ENCODE measurements at regions not wholly inside any gene's neighbourhood (a gene's known extent, or its start where the extent isn't known, plus 50 kb on each side); places are given as distances from the start of the nearest gene placed in this dataset.

DNA sequence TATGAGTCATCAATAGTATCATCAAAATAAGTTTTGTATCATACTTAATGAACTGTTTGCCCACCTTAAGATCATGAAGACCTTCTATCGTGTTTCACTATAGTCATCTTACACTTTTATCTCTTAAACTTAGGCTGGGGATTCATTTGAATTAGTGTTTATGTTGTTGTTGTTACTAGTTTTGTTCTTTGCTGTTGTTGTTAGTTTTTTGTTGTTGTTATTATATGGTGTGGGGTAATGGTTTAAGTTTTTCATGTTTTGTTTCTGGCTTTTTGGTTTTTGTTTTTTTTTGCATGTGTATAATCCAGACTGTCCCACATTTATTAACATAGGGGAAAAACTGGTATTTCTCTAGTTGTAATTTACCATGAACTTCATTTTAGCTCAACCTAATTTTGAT, 965.1 kb upstream of the MIR17HG start:
- no peaks in the 10 kb centered on the region for H3K9me3 ChIP-seq (ENCODE audit: insufficient read depth, low read length)
- H3K4me3 ChIP-seq (ENCODE audit: insufficient read depth, low read length, poor library complexity, severe bottlenecking), result no peak overlapping the region
- no peaks in the 10 kb centered on the region for H3F3A ChIP-seq (ENCODE audit: insufficient read depth)
- H3K9me2 ChIP-seq (replicated peaks; ENCODE audit: insufficient read depth, low read length), result no peaks in the 10 kb centered on the region
- TF ChIP-seq, protein P1, sequence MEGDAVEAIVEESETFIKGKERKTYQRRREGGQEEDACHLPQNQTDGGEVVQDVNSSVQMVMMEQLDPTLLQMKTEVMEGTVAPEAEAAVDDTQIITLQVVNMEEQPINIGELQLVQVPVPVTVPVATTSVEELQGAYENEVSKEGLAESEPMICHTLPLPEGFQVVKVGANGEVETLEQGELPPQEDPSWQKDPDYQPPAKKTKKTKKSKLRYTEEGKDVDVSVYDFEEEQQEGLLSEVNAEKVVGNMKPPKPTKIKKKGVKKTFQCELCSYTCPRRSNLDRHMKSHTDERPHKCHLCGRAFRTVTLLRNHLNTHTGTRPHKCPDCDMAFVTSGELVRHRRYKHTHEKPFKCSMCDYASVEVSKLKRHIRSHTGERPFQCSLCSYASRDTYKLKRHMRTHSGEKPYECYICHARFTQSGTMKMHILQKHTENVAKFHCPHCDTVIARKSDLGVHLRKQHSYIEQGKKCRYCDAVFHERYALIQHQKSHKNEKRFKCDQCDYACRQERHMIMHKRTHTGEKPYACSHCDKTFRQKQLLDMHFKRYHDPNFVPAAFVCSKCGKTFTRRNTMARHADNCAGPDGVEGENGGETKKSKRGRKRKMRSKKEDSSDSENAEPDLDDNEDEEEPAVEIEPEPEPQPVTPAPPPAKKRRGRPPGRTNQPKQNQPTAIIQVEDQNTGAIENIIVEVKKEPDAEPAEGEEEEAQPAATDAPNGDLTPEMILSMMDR (IDR thresholded peaks at IDR 0.05; ENCODE audit: insufficient read depth, low read length, poor library complexity, severe bottlenecking), result no peak
- TF ChIP-seq EZH2phosphoT487 (conservative IDR thresholded peaks at IDR 0.05; ENCODE audit: low read length), result no peak
- H3K27ac ChIP-seq (ENCODE audit: low read depth, low read length), result no peak overlapping the region
- no peaks in the 10 kb centered on the region for H3K27me3 ChIP-seq (ENCODE audit: low read length)
- no peak overlapping the region for H2AFZ ChIP-seq (ENCODE audit: low read depth, low read length, severe bottlenecking)
- H3K36me3 ChIP-seq (ENCODE audit: low read length), result no peaks in the 10 kb centered on the region
- H3K4me2 ChIP-seq (ENCODE audit: low read depth, low read length, poor library complexity, severe bottlenecking), result no peak overlapping the region
- no peaks in the 10 kb centered on the region for H3K79me2 ChIP-seq (ENCODE audit: insufficient read depth, low read length)
- no peaks in the 10 kb centered on the region for H4K20me1 ChIP-seq (ENCODE audit: low read depth, low read length)
- no peak overlapping the region for H3K9ac ChIP-seq (ENCODE audit: low read length)

DNA sequence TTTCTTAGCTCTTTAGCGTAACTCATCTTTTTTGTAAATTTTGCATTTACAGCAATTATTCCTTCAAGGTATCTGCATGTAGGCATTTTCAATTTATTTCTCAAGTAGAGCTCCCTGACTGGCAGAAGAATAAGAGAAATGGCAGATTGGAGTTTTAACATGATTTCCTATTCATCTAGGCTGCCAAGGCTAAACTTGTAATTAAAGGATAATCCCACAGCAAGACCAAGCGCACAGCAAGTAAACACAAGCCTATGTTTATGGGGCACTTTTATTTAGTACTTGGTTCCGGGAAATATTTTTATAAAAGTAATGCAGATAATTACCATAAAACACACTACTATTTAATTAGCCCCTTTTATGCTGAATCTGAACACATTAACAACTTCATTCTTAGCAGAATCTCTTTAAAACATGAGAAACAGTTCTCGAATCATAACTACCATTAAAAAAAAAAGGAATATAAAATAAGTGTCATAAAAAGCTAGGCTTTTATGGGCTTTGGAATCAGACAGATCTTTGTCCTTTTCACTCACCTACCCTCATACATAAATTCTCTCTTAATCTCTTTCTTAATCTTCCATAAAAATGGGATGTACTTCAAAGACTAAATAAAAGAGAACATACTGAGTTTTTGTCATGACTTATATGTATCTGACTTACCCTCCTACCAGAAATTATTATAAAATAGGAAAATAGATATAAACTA, 961.6 kb upstream of the MIR17HG start:
- Histone ChIP-seq H3K36me3 (ENCODE audit: low read length) (no peaks in the 10 kb centered on the region), H3K4me3 (ENCODE audit: insufficient read depth, low read length, poor library complexity, severe bottlenecking) (no peak overlapping the region), H3K4me2 (ENCODE audit: low read depth, low read length, poor library complexity, severe bottlenecking) (no peak overlapping the region), H3K9ac (ENCODE audit: low read length) (no peak overlapping the region), H3K9me2 (replicated peaks; ENCODE audit: insufficient read depth, low read length) (no peaks in the 10 kb centered on the region), H3K79me2 (ENCODE audit: insufficient read depth, low read length) (no peaks in the 10 kb centered on the region), H3K9me3 (ENCODE audit: insufficient read depth, low read length) (no peaks in the 10 kb centered on the region), H3K27ac (ENCODE audit: low read depth, low read length) (no peak overlapping the region), H4K20me1 (ENCODE audit: low read depth, low read length) (no peaks in the 10 kb centered on the region), H3K27me3 (ENCODE audit: low read length) (no peaks in the 10 kb centered on the region), H2AFZ (ENCODE audit: low read depth, low read length, severe bottlenecking) (no peak overlapping the region), H3F3A (ENCODE audit: insufficient read depth) (no peaks in the 10 kb centered on the region)
- TF ChIP-seq, protein P1 (IDR thresholded peaks at IDR 0.05; ENCODE audit: insufficient read depth, low read length, poor library complexity, severe bottlenecking), result no peak
- TF ChIP-seq EZH2phosphoT487 (conservative IDR thresholded peaks at IDR 0.05; ENCODE audit: low read length), result no peak

DNA sequence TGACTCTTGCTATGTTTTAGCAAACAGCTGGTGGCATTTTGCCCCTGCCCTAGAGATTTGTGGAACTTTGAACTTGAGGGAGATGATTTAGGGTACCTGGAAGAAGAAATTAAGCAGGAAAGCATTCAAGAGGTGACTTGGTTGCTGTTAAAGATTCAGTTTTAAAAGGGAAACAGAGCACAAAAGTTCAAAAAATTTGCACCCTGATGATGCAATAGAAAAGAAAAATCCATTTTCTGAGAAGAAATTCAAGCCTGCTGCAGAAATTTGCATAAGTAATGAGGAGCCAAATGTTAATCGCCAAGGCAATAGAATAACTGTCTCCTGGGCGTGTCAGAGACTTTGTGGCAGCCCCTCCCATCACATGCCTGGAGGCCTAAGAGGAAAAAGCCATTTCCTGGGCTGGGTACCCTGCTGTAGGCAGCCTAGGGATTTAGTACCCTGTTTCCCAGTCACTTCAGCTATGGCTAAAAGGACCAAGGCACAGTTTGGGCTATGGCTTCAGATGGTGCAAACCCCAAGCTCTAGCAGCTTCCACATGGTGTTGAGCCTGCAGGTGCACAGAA, 958.5 kb upstream of the MIR17HG start:
- Histone ChIP-seq H3K4me2 (ENCODE audit: low read depth, low read length, poor library complexity, severe bottlenecking) (no peak overlapping the region), H3K79me2 (ENCODE audit: insufficient read depth, low read length) (no peaks in the 10 kb centered on the region), H3K36me3 (ENCODE audit: low read length) (no peaks in the 10 kb centered on the region), H3K9ac (ENCODE audit: low read length) (no peak overlapping the region), H2AFZ (ENCODE audit: low read depth, low read length, severe bottlenecking) (no peak overlapping the region), H3K27me3 (ENCODE audit: low read length) (no peaks in the 10 kb centered on the region), H3K9me2 (replicated peaks; ENCODE audit: insufficient read depth, low read length) (no peaks in the 10 kb centered on the region), H3K4me3 (ENCODE audit: insufficient read depth, low read length, poor library complexity, severe bottlenecking) (no peak overlapping the region), H3K9me3 (ENCODE audit: insufficient read depth, low read length) (no peaks in the 10 kb centered on the region), H3F3A (ENCODE audit: insufficient read depth) (no peaks in the 10 kb centered on the region), H3K27ac (ENCODE audit: low read depth, low read length) (no peak overlapping the region), H4K20me1 (ENCODE audit: low read depth, low read length) (no peaks in the 10 kb centered on the region)
- TF ChIP-seq, protein P1 (IDR thresholded peaks at IDR 0.05; ENCODE audit: insufficient read depth, low read length, poor library complexity, severe bottlenecking), result no peak
